ENCODE measurements at regions not wholly inside any gene's neighbourhood (a gene's known extent, or its start where the extent isn't known, plus 50 kb on each side); places are given as distances from the start of the nearest gene placed in this dataset.

DNA sequence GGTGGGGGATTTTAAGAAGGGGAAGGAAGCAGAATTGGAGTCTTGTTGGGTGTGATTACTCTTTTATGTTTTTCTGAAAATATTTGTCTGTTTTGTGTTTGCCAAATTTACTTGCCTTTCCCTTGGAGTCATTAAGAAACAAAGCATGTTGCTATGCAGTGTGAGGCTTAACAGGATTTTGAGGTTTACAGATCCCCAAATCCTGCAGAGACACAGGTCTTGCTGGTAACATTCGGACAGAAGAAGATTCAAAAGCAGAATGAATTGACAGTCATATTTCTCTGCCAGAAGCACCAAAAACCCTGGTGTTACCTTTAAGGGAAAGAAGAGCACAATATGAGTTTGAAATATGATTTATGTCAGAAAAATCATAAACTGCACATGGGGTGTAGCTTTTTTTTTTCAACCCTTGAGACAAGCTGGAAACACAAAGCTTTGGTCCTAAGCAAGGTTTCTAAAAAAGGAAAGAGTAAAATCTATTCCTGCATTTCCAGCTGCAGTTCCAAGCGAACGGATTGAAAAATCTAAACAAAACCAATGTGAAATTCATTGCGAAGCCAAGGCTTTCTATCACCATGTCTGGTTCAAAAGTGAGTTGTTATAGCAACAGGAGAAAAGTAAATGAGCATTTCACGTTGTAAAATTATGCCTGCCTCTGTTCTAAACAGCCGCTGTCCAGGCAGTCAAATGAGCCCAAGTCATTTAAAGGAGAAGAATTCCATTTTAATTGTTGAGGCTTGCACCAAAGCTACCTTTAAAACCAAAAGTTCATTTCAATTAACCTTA lies 358.9 kb upstream of the SASH1 start:
- Histone ChIP-seq H3K9me3 (no peaks in the 10 kb centered on the region), H3K4me3 (ENCODE audit: low read depth, low read length) (no peak overlapping the region), H3K27me3 (no peaks in the 10 kb centered on the region), H3K4me1 (no peaks in the 10 kb centered on the region), H3K36me3 (no peaks in the 10 kb centered on the region)
- TF ChIP-seq, protein P1, sequence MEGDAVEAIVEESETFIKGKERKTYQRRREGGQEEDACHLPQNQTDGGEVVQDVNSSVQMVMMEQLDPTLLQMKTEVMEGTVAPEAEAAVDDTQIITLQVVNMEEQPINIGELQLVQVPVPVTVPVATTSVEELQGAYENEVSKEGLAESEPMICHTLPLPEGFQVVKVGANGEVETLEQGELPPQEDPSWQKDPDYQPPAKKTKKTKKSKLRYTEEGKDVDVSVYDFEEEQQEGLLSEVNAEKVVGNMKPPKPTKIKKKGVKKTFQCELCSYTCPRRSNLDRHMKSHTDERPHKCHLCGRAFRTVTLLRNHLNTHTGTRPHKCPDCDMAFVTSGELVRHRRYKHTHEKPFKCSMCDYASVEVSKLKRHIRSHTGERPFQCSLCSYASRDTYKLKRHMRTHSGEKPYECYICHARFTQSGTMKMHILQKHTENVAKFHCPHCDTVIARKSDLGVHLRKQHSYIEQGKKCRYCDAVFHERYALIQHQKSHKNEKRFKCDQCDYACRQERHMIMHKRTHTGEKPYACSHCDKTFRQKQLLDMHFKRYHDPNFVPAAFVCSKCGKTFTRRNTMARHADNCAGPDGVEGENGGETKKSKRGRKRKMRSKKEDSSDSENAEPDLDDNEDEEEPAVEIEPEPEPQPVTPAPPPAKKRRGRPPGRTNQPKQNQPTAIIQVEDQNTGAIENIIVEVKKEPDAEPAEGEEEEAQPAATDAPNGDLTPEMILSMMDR (IDR thresholded peaks at IDR 0.05; ENCODE audit: low read depth, low read length): no peak
- no peak for DNase-seq

DNA sequence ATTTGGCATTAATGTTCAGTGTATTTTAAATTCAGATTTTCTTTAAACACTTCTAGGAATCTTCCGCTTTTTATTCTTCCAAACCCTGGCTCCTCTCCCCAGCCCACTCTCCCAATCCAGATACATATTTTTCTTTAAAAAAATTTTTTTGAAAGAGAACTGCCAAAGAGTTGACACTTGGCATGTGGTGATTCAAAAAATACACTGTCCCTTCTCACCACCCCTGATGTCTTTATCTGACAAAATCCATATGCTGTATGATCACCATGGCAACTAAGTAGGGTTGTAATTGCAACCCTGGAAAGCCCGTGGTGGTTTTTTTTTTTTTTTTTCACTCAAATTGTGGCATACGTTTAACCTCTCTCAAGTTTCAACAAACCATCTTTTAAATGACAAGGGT lies 355.8 kb upstream of the SASH1 start:
- H3K9me3 ChIP-seq: no peaks in the 10 kb centered on the region
- no peaks in the 10 kb centered on the region for H3K27me3 ChIP-seq
- DNase-seq: no peak
- no peaks in the 10 kb centered on the region for H3K4me1 ChIP-seq
- no peaks in the 10 kb centered on the region for H3K36me3 ChIP-seq
- TF ChIP-seq, protein P1 (IDR thresholded peaks at IDR 0.05; ENCODE audit: low read depth, low read length): no peak
- H3K4me3 ChIP-seq (ENCODE audit: low read depth, low read length): no peak overlapping the region

DNA sequence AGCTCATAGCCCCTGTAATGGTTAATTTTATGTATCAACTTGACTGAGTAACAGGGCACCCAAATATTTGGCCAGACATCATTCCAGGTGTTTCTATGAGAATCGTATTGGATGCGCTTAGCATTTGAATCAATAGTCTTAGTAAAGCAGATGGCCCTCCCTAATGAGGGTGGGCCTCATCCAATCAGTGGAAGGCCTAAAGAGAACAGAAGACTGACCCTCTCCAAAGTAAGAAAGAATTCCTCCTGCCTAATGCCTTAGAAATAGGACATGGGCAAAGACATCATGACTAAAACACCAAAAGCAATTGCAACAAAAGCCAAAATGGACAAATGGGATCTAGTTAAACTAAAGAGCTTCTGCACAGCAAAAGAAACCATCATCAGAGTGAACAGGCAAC lies 352.5 kb upstream of the SASH1 start:
- DNase-seq: no peak
- TF ChIP-seq, protein P1 (IDR thresholded peaks at IDR 0.05; ENCODE audit: low read depth, low read length): no peak
- Histone ChIP-seq H3K27me3 (no peaks in the 10 kb centered on the region), H3K36me3 (no peaks in the 10 kb centered on the region), H3K4me3 (ENCODE audit: low read depth, low read length) (no peak overlapping the region), H3K4me1 (no peaks in the 10 kb centered on the region), H3K9me3 (no peaks in the 10 kb centered on the region)

DNA sequence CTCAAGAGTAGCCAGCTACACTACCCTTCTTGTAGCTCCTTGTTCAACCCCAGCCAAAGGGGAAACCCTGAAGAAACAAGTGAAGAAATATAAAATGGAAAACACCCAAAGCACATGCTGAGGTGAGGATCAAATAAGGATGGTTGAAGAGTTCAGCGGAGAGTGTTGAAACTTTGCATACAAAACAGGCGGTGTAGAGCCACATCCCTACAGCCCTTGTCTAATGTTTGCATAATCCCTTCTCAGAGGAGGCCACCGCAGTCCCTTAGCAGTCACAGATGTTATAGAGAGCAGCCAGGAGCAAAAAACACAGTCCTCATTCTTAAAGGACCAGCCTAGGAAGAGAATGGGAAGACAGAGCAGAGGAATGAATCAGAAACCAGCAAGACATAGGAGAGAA lies 350.7 kb upstream of the SASH1 start:
- no peaks in the 10 kb centered on the region for H3K27me3 ChIP-seq
- no peak for DNase-seq
- H3K4me3 ChIP-seq (ENCODE audit: low read depth, low read length): no peak overlapping the region
- H3K4me1 ChIP-seq: no peaks in the 10 kb centered on the region
- H3K9me3 ChIP-seq: no peaks in the 10 kb centered on the region
- TF ChIP-seq, protein P1 (IDR thresholded peaks at IDR 0.05; ENCODE audit: low read depth, low read length): no peak
- H3K36me3 ChIP-seq: no peaks in the 10 kb centered on the region

DNA sequence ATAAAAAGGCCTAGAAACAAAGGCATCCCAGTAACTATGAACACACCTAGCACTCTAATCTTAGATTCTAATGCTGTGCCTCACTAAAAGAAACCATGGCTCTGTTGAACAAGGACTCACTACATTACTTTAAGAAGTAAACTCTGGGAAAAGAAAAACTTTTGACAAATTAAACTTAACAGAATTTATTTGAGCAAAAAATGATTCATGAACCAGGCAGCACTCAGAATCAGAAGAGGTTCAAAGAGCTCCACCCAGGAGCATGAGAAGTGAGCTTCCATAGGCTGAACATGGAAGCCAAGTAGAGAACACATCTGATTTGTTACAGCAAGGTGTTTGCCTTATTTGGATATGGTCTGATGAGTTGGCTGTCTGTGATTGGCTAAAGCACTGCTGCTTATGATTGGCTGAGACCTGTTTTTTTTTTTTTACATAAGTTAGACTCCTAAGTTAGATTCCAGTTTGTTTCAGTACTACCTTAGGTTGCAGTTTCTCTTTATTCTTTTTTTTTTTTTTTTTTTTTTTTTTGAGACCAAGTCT lies 343.6 kb upstream of the SASH1 start:
- TF ChIP-seq, protein P1 (IDR thresholded peaks at IDR 0.05; ENCODE audit: low read depth, low read length): no peak
- Histone ChIP-seq H3K4me1 (no peaks in the 10 kb centered on the region), H3K9me3 (no peaks in the 10 kb centered on the region), H3K27me3 (no peaks in the 10 kb centered on the region), H3K4me3 (ENCODE audit: low read depth, low read length) (no peak overlapping the region), H3K36me3 (no peaks in the 10 kb centered on the region)
- no peak for DNase-seq

Data from BE2C (cell line).